ENCODE measurements at regions not wholly inside any gene's neighbourhood (a gene's known extent, or its start where the extent isn't known, plus 50 kb on each side); places are given as distances from the start of the nearest gene placed in this dataset.

- DNase-seq (ENCODE audit: low read depth): no peak
- no peak for TF ChIP-seq CTCF (conservative IDR thresholded peaks at IDR 0.05; ENCODE audit: control insufficient read depth, insufficient read depth, low read depth, low read length)
- H3K4me3 ChIP-seq (ENCODE audit: control insufficient read depth, low read depth, low read length): no peak overlapping the region
Measured at GRCh38 chr12:65517656-65518210, 239.2 kb downstream of the MSRB3 start.

DNA sequence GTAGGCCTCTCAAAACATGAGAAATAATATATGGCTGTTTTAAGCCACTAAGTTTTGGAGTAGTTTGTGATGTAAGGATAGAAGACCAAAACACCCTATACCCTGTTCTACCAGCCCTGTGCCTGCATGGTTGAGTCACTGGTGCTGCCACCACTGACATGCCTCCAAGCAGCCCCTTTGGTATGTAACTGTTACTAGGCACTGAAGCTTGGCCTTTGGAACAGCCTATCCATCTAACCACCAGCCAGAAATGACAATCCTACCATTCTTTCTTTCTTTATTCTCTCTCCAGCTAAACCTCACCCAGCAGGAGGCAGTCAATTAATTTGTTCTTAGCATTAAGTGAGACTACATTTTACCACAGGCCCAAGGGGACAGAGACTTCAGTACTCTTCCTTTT is 240.3 kb downstream of the MSRB3 start:
- TF ChIP-seq CTCF (conservative IDR thresholded peaks at IDR 0.05; ENCODE audit: control insufficient read depth, insufficient read depth, low read depth, low read length): no peak
- H3K4me3 ChIP-seq (ENCODE audit: control insufficient read depth, low read depth, low read length): no peak overlapping the region
- no peak for DNase-seq (ENCODE audit: low read depth)

- no peak overlapping the region for H3K4me3 ChIP-seq (ENCODE audit: control insufficient read depth, low read depth, low read length)
- no peak for DNase-seq (ENCODE audit: low read depth)
- TF ChIP-seq CTCF (conservative IDR thresholded peaks at IDR 0.05; ENCODE audit: control insufficient read depth, insufficient read depth, low read depth, low read length): no peak
Measured at GRCh38 chr12:65520658-65521057, 242.2 kb downstream of the MSRB3 start.

DNA sequence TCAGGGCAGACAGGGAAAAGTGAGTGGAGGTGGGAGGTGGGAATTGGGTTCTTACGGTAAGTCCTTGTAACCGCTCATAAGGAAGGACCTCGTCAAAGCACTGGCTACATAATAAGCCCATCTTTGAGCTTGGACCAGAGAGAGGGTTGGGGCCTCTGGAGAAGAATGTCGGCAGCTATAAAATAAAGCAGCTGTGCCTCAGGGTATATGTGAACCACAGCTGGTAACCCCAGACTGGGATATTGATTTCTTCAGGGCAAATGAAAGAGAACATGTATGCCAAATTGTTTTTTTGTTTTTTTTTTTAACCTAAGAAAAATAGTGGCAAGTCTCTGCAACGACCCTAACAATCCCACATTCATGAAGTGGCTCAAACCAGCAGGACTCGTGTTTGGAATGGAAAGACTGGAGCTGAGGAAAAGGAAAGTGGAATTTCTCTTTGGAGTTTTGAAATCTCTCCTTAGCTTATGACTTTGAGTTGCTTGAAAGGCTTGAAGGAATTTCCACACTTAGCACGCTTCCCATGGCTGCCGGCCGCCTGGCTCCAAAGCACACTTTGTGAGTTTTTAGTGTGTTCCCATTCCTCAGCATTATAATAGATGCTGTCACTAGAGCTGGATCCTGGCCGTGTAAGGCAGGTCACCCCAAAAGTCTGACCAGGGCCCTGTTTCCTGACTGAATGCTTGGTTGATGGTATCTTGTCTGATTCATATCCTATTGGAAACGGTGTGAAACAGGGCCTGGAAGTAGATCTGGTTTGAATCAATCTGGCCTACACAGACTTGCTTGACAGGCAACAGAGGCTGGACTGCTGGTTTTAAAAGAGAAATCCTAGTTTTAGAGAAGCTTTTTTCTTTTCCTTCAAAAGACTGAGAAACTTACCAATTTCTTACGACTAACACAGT is 244.7 kb downstream of the MSRB3 start:
- DNase-seq (ENCODE audit: low read depth): peak; percentile 55
- no peak overlapping the region for H3K4me3 ChIP-seq (ENCODE audit: control insufficient read depth, low read depth, low read length)
- no peak for TF ChIP-seq CTCF (conservative IDR thresholded peaks at IDR 0.05; ENCODE audit: control insufficient read depth, insufficient read depth, low read depth, low read length)

DNA sequence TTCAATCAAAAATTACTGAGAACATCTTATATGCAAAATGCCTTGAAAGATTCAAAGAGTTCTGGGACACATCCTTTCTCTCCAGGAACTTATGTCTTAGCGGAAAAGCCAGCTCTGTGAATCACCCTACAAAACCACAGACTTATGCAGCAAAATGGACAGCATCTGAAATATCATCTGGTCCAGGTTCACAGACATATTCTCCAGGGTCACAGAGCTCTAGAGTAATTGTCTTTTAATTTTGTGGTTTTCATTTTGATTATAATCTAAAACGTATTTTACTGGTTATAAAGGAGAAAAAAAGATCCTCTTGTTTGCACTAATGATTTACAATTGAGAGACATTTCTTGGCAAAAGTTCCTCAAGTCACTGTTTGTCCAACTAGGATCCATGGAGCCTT is 246.2 kb downstream of the MSRB3 start:
- no peak overlapping the region for H3K4me3 ChIP-seq (ENCODE audit: control insufficient read depth, low read depth, low read length)
- TF ChIP-seq CTCF (conservative IDR thresholded peaks at IDR 0.05; ENCODE audit: control insufficient read depth, insufficient read depth, low read depth, low read length): no peak
- peak; percentile 89 for DNase-seq (ENCODE audit: low read depth)

GRCh38 chr12:65525491-65526141 is 247.1 kb downstream of the MSRB3 start:
- TF ChIP-seq CTCF (conservative IDR thresholded peaks at IDR 0.05; ENCODE audit: control insufficient read depth, insufficient read depth, low read depth, low read length): no peak
- DNase-seq (ENCODE audit: low read depth): peak; percentile 92
- no peak overlapping the region for H3K4me3 ChIP-seq (ENCODE audit: control insufficient read depth, low read depth, low read length)

Data from fibroblast of mammary gland (primary cell).